ENCODE measurements at regions not wholly inside any gene's neighbourhood (a gene's known extent, or its start where the extent isn't known, plus 50 kb on each side); places are given as distances from the start of the nearest gene placed in this dataset.

- peak in 1 of 6 experiments; percentile 25 for TF ChIP-seq CTCF (IDR thresholded peaks at IDR 0.05)
- no peak for TF ChIP-seq POLR2A (IDR thresholded peaks at IDR 0.05)
These were observed 1409.1 kb upstream of the CELF2 start for GRCh38 chr10:9608602-9609001.

Data from esophagus squamous epithelium (tissue), 4 donors.